ENCODE measurements at regions not wholly inside any gene's neighbourhood (a gene's known extent, or its start where the extent isn't known, plus 50 kb on each side); places are given as distances from the start of the nearest gene placed in this dataset.

DNA sequence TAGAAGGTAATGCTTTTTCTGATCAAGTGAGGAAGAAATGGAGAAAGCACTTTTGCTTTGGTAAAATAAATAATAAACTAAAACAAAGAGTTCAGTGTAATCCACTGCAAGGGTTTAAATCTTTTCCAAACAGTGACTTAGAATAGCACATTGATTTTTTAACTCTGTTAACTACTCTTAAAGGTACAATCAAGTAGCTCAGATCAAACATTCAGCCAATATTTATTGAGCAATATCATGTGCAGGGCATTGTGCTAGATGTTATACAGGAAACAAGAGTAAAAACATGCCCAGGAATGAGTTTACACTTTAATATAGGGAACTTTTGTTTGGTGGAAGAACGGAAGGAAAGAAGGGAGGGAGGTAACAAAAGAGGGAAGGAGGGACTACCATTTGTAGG is 479.8 kb downstream of the KLHL13 start:
- intact Hi-C loops (cut with DNase I) = no loop called here
- H3K27me3 ChIP-seq = no peaks in the 10 kb centered on the region
- no peak overlapping the region for H3K4me3 ChIP-seq
- no peak overlapping the region for H3K27ac ChIP-seq
- H3K36me3 ChIP-seq = no peaks in the 10 kb centered on the region
- no peaks in the 10 kb centered on the region for H3K9me3 ChIP-seq
- DNase-seq (ENCODE audit: extremely low spot score in 2 of 2) = no peak
- H3K4me1 ChIP-seq = no peaks in the 10 kb centered on the region
- TF ChIP-seq POLR2AphosphoS5 (IDR thresholded peaks at IDR 0.05; ENCODE audit: insufficient read depth in 1 of 2, low read depth in 1 of 2) (no peak), CTCF (IDR thresholded peaks at IDR 0.05) (no peak), POLR2A (IDR thresholded peaks at IDR 0.05) (no peak)

DNA sequence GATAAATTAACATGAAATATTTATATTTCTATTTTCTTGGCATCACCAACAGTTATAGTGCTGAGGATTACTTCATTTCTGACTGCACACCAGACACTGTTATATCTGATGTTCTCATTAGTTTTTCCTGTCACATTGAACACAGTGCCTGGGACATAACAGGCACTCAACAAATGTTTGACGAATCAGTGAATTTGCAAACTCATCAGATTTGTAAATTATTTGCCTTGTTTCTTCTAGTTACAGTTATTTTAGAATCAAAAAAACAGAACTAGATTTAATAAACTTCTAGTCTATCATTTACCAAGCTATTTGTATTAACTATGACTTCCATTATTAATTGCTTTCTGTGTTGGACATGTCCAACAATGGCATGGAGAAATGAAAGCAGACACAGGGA is 483.3 kb downstream of the KLHL13 start:
- intact Hi-C loops (cut with DNase I) = no loop called here
- no peak overlapping the region for H3K27ac ChIP-seq

DNA sequence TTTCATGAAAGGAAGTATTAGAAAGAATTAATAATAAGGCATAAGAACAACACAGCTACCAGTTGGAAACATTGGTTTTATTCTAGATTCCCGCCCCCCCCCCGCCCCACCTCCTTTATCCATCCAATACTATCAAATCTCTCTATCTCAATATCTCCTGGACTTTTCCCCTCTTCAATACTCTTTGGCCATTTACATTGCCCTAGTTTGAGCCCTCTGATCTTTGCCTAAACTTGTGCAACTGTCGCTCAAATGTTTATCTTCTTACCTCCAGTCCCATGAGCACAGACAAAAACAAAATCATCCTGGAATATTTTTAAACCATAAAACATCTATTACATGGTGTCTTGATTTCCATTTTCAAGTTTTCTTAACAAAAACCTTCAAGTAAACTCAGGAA is 488.2 kb downstream of the KLHL13 start:
- Histone ChIP-seq H3K9me3 (no peaks in the 10 kb centered on the region), H3K27me3 (no peaks in the 10 kb centered on the region), H3K4me3 (no peak overlapping the region), H3K36me3 (no peaks in the 10 kb centered on the region), H3K4me1 (no peaks in the 10 kb centered on the region), H3K27ac (no peak overlapping the region)
- intact Hi-C loops (cut with DNase I) = no loop called here
- DNase-seq (ENCODE audit: extremely low spot score in 2 of 2) = no peak
- TF ChIP-seq POLR2A (IDR thresholded peaks at IDR 0.05) (no peak), CTCF (IDR thresholded peaks at IDR 0.05) (no peak), POLR2AphosphoS5 (IDR thresholded peaks at IDR 0.05; ENCODE audit: insufficient read depth in 1 of 2, low read depth in 1 of 2) (no peak)

More for the DNA sequence above, 483.3 kb downstream of the KLHL13 start:
- no peak overlapping the region for H3K4me3 ChIP-seq
- H3K27me3 ChIP-seq = no peaks in the 10 kb centered on the region
- H3K4me1 ChIP-seq = no peaks in the 10 kb centered on the region
- TF ChIP-seq POLR2A (IDR thresholded peaks at IDR 0.05) (no peak), POLR2AphosphoS5 (IDR thresholded peaks at IDR 0.05; ENCODE audit: insufficient read depth in 1 of 2, low read depth in 1 of 2) (no peak), CTCF (IDR thresholded peaks at IDR 0.05) (no peak)
- no peak for DNase-seq (ENCODE audit: extremely low spot score in 2 of 2)
- H3K9me3 ChIP-seq = no peaks in the 10 kb centered on the region
- no peaks in the 10 kb centered on the region for H3K36me3 ChIP-seq

DNA sequence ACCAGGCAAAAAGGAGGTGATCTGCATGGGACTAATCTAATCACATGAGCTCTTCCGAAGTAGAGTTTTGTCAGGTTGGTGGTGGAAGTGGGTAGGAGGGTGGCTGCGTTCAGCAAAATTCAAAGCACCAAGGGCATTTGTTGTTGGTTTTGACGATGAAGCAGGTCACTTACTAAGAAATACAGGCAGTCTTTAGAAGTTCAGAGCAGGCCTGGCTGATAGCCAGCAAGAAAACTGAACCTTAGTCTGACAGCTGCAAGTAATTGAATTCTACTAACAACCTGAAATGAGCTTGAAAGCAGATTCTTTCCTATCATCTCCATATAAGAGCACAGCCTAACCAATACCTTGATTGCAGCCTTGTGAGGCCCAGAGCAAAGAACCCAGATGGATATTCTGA is 505.8 kb downstream of the KLHL13 start:
- intact Hi-C loops (cut with DNase I) = no loop called here
- no peaks in the 10 kb centered on the region for H3K9me3 ChIP-seq
- H3K4me1 ChIP-seq = no peaks in the 10 kb centered on the region
- TF ChIP-seq POLR2AphosphoS5 (IDR thresholded peaks at IDR 0.05; ENCODE audit: insufficient read depth in 1 of 2, low read depth in 1 of 2) (no peak), POLR2A (IDR thresholded peaks at IDR 0.05) (no peak), CTCF (IDR thresholded peaks at IDR 0.05) (no peak)
- no peaks in the 10 kb centered on the region for H3K27me3 ChIP-seq
- H3K4me3 ChIP-seq = no peak overlapping the region
- DNase-seq (ENCODE audit: extremely low spot score in 2 of 2) = no peak
- no peak overlapping the region for H3K27ac ChIP-seq
- no peaks in the 10 kb centered on the region for H3K36me3 ChIP-seq

- intact Hi-C loops (cut with DNase I) = no loop called here
- no peak overlapping the region for H3K27ac ChIP-seq
- no peak for DNase-seq (ENCODE audit: extremely low spot score in 2 of 2)
- H3K4me3 ChIP-seq = no peak overlapping the region
- no peaks in the 10 kb centered on the region for H3K9me3 ChIP-seq
- H3K27me3 ChIP-seq = no peaks in the 10 kb centered on the region
- H3K36me3 ChIP-seq = no peaks in the 10 kb centered on the region
- no peaks in the 10 kb centered on the region for H3K4me1 ChIP-seq
- no peak for TF ChIP-seq POLR2A (IDR thresholded peaks at IDR 0.05)
- TF ChIP-seq CTCF (IDR thresholded peaks at IDR 0.05) = no peak
- TF ChIP-seq POLR2AphosphoS5 (IDR thresholded peaks at IDR 0.05; ENCODE audit: insufficient read depth in 1 of 2, low read depth in 1 of 2) = no peak
Measured at GRCh38 chrX:117610049-117610448, 506.6 kb downstream of the KLHL13 start.

All from vagina (tissue), 2 donors.